ENCODE measurements at regions not wholly inside any gene's neighbourhood (a gene's known extent, or its start where the extent isn't known, plus 50 kb on each side); places are given as distances from the start of the nearest gene placed in this dataset.

DNA sequence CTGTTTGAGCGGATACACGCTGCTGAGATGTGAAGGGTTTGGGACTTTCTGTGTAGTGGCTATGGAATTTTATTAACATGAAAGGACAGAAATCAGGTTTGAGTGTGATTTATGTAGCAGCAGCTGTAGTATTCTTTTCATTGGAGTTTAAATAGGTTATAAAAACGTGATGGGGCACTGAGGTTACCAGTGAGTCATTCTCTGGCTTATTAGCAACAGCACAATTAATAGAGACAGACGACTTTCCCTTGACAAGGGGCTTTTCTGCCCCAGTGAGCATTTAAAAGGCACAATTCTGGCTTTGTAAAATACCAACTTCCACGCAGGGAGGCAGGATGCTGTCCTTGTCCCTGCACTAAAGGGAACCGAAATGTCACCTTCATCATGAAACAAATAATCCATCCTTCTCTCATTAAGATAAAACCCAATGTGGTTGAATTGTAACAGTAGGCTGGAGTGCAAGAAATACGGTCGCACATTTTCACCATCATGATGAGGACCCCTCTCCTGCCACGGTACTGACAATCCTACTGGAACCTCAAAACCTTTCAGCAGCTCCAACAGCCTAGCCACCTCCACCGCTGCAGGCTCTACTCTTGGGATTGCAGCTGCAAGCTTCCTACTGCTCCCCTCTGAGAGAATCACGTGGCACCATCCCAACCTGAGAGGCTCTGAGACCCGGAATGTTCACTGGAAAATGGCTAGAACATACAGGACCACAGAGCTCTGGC lies 293.9 kb downstream of the IRX1 start:
- no peak for DNase-seq (ENCODE audit: low read depth)
- H3K27ac Mint-ChIP-seq (ENCODE audit: unreplicated experiment), result peak overlapping the region; percentile 18
- no peak overlapping the region for H3K4me3 ChIP-seq (ENCODE audit: insufficient read depth, low read depth, low read length)
- no peak overlapping the region for H3K9ac ChIP-seq (ENCODE audit: low read length)
- H3K36me3 ChIP-seq (ENCODE audit: insufficient read depth, low read length), result no peaks in the 10 kb centered on the region
- no peaks in the 10 kb centered on the region for H3K9me3 ChIP-seq (ENCODE audit: insufficient read depth, low read depth, low read length)
- H3K27me3 ChIP-seq (ENCODE audit: insufficient read depth, low read length), result no peaks in the 10 kb centered on the region
- TF ChIP-seq, protein P1, sequence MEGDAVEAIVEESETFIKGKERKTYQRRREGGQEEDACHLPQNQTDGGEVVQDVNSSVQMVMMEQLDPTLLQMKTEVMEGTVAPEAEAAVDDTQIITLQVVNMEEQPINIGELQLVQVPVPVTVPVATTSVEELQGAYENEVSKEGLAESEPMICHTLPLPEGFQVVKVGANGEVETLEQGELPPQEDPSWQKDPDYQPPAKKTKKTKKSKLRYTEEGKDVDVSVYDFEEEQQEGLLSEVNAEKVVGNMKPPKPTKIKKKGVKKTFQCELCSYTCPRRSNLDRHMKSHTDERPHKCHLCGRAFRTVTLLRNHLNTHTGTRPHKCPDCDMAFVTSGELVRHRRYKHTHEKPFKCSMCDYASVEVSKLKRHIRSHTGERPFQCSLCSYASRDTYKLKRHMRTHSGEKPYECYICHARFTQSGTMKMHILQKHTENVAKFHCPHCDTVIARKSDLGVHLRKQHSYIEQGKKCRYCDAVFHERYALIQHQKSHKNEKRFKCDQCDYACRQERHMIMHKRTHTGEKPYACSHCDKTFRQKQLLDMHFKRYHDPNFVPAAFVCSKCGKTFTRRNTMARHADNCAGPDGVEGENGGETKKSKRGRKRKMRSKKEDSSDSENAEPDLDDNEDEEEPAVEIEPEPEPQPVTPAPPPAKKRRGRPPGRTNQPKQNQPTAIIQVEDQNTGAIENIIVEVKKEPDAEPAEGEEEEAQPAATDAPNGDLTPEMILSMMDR (IDR thresholded peaks at IDR 0.05; ENCODE audit: insufficient read depth, low read depth, low read length), result no peak
- TF ChIP-seq EZH2 (IDR thresholded peaks at IDR 0.05; ENCODE audit: insufficient read depth, low read length), result no peak
- no peaks in the 10 kb centered on the region for H3K4me1 ChIP-seq (ENCODE audit: insufficient read depth, low read length)
- H4K20me1 ChIP-seq (ENCODE audit: insufficient read depth, low read length), result no peaks in the 10 kb centered on the region
- peaks cover 14% of the 10 kb centered on the region for H3K4me1 Mint-ChIP-seq (ENCODE audit: low read depth, unreplicated experiment)
- no peak overlapping the region for H3K27ac ChIP-seq (ENCODE audit: low read depth, low read length)
- no peak overlapping the region for H2AFZ ChIP-seq (ENCODE audit: low read depth, low read length)
- H3K27me3 Mint-ChIP-seq (ENCODE audit: low read depth, unreplicated experiment), result peaks cover 9% of the 10 kb centered on the region
- no peaks in the 10 kb centered on the region for H3K79me2 ChIP-seq (ENCODE audit: insufficient read depth, low read length)
- H3K9me3 Mint-ChIP-seq (ENCODE audit: unreplicated experiment), result peaks cover 4% of the 10 kb centered on the region
- FAIRE-seq, result no peak
- H3K4me2 ChIP-seq (ENCODE audit: low read length), result no peak overlapping the region
- H3K4me3 Mint-ChIP-seq (ENCODE audit: unreplicated experiment), result no peak overlapping the region
- H3K36me3 Mint-ChIP-seq (ENCODE audit: low read depth, unreplicated experiment), result no peaks in the 10 kb centered on the region

DNA sequence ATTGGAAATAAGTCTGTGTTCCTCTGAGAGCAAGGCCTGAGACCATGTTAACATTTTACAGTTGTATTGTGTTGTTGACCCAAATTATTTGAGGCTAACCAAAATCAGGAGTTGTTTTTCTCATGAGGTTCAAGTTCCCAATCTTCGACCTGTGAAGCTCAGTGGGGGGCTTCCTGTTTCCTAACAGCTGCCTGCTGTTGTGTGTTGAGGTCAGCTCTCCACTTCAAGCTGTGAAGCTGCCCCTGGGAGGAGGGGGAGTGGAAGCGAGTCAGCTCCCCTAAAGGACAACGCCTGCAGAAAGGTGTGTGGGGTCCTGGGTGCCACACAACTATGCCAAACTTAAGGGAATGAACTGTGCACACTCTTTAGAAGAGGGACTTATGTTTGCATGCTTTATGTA lies 295.5 kb downstream of the IRX1 start:
- no peaks in the 10 kb centered on the region for H3K36me3 Mint-ChIP-seq (ENCODE audit: low read depth, unreplicated experiment)
- Histone ChIP-seq H3K27me3 (ENCODE audit: insufficient read depth, low read length) (no peaks in the 10 kb centered on the region), H3K9ac (ENCODE audit: low read length) (no peak overlapping the region), H3K4me1 (ENCODE audit: insufficient read depth, low read length) (no peaks in the 10 kb centered on the region), H3K9me3 (ENCODE audit: insufficient read depth, low read depth, low read length) (no peaks in the 10 kb centered on the region), H3K27ac (ENCODE audit: low read depth, low read length) (no peak overlapping the region), H3K4me3 (ENCODE audit: insufficient read depth, low read depth, low read length) (no peak overlapping the region), H2AFZ (ENCODE audit: low read depth, low read length) (no peak overlapping the region), H3K36me3 (ENCODE audit: insufficient read depth, low read length) (no peaks in the 10 kb centered on the region), H4K20me1 (ENCODE audit: insufficient read depth, low read length) (no peaks in the 10 kb centered on the region), H3K79me2 (ENCODE audit: insufficient read depth, low read length) (no peaks in the 10 kb centered on the region), H3K4me2 (ENCODE audit: low read length) (no peak overlapping the region)
- no peak overlapping the region for H3K4me3 Mint-ChIP-seq (ENCODE audit: unreplicated experiment)
- no peak overlapping the region for H3K27ac Mint-ChIP-seq (ENCODE audit: unreplicated experiment)
- TF ChIP-seq EZH2 (IDR thresholded peaks at IDR 0.05; ENCODE audit: insufficient read depth, low read length), result no peak
- TF ChIP-seq, protein P1 (IDR thresholded peaks at IDR 0.05; ENCODE audit: insufficient read depth, low read depth, low read length), result no peak
- peaks cover 14% of the 10 kb centered on the region for H3K4me1 Mint-ChIP-seq (ENCODE audit: low read depth, unreplicated experiment)
- DNase-seq (ENCODE audit: low read depth) (no peak), FAIRE-seq (no peak)
- H3K27me3 Mint-ChIP-seq (ENCODE audit: low read depth, unreplicated experiment), result peaks cover 9% of the 10 kb centered on the region
- peaks cover 4% of the 10 kb centered on the region for H3K9me3 Mint-ChIP-seq (ENCODE audit: unreplicated experiment)

DNA sequence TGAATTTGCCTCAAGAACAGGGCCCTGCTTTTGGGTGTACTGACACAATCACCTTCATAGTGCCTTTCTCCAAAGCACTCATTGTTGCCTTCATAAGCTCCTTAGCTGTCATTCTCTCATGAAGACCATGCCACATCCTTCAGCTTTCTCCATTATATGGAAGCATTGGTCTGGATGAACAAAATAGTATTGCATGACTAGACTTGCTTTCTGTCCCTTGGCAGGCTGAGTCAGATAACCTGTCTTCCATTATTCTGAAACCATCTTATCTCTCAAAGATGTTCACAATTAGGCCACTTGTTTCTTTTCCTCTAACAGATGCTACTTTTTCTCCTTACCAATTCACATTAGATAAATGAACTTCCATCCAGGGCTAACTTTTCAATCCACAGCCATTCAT lies 297.9 kb downstream of the IRX1 start:
- Histone ChIP-seq H4K20me1 (ENCODE audit: insufficient read depth, low read length) (no peaks in the 10 kb centered on the region), H3K4me1 (ENCODE audit: insufficient read depth, low read length) (no peaks in the 10 kb centered on the region), H2AFZ (ENCODE audit: low read depth, low read length) (no peak overlapping the region), H3K27ac (ENCODE audit: low read depth, low read length) (no peak overlapping the region), H3K4me2 (ENCODE audit: low read length) (no peak overlapping the region), H3K4me3 (ENCODE audit: insufficient read depth, low read depth, low read length) (no peak overlapping the region), H3K9ac (ENCODE audit: low read length) (no peak overlapping the region), H3K36me3 (ENCODE audit: insufficient read depth, low read length) (no peaks in the 10 kb centered on the region), H3K79me2 (ENCODE audit: insufficient read depth, low read length) (no peaks in the 10 kb centered on the region), H3K27me3 (ENCODE audit: insufficient read depth, low read length) (no peaks in the 10 kb centered on the region), H3K9me3 (ENCODE audit: insufficient read depth, low read depth, low read length) (no peaks in the 10 kb centered on the region)
- no peaks in the 10 kb centered on the region for H3K36me3 Mint-ChIP-seq (ENCODE audit: low read depth, unreplicated experiment)
- TF ChIP-seq EZH2 (IDR thresholded peaks at IDR 0.05; ENCODE audit: insufficient read depth, low read length), result no peak
- TF ChIP-seq, protein P1 (IDR thresholded peaks at IDR 0.05; ENCODE audit: insufficient read depth, low read depth, low read length), result no peak
- peaks cover 4% of the 10 kb centered on the region for H3K9me3 Mint-ChIP-seq (ENCODE audit: unreplicated experiment)
- no peak for FAIRE-seq
- no peak overlapping the region for H3K4me3 Mint-ChIP-seq (ENCODE audit: unreplicated experiment)
- DNase-seq (ENCODE audit: low read depth), result no peak
- no peak overlapping the region for H3K27ac Mint-ChIP-seq (ENCODE audit: unreplicated experiment)
- H3K4me1 Mint-ChIP-seq (ENCODE audit: low read depth, unreplicated experiment), result peaks cover 2% of the 10 kb centered on the region
- H3K27me3 Mint-ChIP-seq (ENCODE audit: low read depth, unreplicated experiment), result peaks cover 9% of the 10 kb centered on the region
